IPS-18c (cell line): ENCODE measurements at regions not wholly inside any gene's neighbourhood (a gene's known extent, or its start where the extent isn't known, plus 50 kb on each side); places are given as distances from the start of the nearest gene placed in this dataset.

Experiments used
- H3K4me3 ChIP-seq: 2 replicates; pipeline ENCODE4 v1.7.0; 2013; ENCODE audit warnings: low read depth, mild to moderate bottlenecking, low read length, moderate library complexity; ENCODE audit not compliant: insufficient read depth
- H3K9me3 ChIP-seq: one replicate; pipeline ENCODE4 v1.6.1; 2013; ENCODE audit warnings: mild to moderate bottlenecking, low read length, moderate library complexity; ENCODE audit not compliant: control insufficient read depth, insufficient read depth

DNA sequence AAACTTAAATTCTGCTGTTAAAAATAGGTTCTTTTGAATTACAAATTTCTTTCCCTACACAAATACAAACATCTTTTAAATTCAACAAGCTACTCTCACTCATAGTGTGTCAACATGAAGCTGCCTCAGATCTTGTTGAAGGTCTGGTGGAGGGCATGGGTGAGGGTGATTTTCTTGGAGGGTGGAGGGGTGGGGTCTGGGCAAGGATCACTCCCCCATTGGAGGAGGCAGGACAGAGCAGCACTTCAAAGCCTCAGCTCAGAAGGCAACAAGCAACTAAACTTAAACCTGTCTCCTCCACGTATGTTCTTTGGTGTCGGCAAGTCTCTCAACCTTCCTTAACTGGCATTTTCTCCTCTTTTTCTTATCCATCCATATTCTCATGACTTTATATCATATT lies 730.9 kb downstream of the NR2F2 start:
- H3K9me3 ChIP-seq, result no peaks in the 10 kb centered on the region
- no peak overlapping the region for H3K4me3 ChIP-seq

GRCh38 chr15:97071668-97072067 lies 741.2 kb downstream of the NR2F2 start:
- no peaks in the 10 kb centered on the region for H3K9me3 ChIP-seq
- H3K4me3 ChIP-seq, result no peak overlapping the region

DNA sequence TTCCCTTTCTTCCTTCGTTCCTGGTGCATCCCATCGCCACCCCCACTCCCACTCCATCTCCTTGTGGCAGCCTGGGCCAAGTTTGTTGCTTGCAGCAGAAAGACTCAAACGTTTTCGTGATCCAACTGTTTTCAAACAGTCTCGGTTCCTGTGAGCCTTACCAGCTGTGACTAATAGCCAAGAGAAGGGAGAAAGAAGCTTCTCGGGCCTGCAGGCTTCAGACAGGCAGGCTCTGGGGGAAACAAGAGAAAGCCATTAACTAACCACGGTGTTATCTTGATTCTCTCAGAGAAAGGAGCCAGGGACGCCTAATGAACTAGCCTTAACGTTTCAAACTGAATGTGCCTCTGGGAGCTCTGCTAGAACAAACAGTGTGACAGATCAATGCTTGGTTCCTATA lies 742.0 kb downstream of the NR2F2 start:
- Histone ChIP-seq H3K9me3 (no peaks in the 10 kb centered on the region), H3K4me3 (no peak overlapping the region)

DNA sequence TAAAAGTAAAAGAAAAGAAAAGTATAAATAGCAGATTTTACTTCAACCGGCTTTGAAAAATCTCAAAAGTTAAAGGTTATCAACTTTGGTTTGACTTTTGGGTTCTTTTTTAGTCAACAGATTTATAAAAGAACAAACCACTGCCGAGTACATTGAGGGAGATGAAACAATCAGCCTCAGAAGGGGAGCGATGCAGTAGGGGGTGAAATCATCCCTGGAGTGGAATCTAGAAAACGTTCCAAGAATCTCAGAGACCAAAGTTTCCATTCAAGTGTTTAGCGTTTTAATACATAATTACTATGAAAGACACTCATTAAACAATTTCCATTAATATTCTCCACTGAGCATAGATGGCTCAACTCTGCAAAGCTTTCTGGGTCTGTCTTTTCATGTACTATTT lies 745.5 kb downstream of the NR2F2 start:
- no peaks in the 10 kb centered on the region for H3K9me3 ChIP-seq
- no peak overlapping the region for H3K4me3 ChIP-seq

- no peak overlapping the region for H3K4me3 ChIP-seq
- no peaks in the 10 kb centered on the region for H3K9me3 ChIP-seq
Observed at GRCh38 chr15:97077975-97078374, 747.5 kb downstream of the NR2F2 start.

- no peaks in the 10 kb centered on the region for H3K9me3 ChIP-seq
- no peak overlapping the region for H3K4me3 ChIP-seq
Observed at GRCh38 chr15:97078591-97078990, 748.1 kb downstream of the NR2F2 start.

GRCh38 chr15:97081666-97082226 lies 751.2 kb downstream of the NR2F2 start:
- Histone ChIP-seq H3K9me3 (no peaks in the 10 kb centered on the region), H3K4me3 (no peak overlapping the region)

- Histone ChIP-seq H3K4me3 (no peak overlapping the region), H3K9me3 (no peaks in the 10 kb centered on the region)
Observed at GRCh38 chr15:97082830-97083229, 752.3 kb downstream of the NR2F2 start.

DNA sequence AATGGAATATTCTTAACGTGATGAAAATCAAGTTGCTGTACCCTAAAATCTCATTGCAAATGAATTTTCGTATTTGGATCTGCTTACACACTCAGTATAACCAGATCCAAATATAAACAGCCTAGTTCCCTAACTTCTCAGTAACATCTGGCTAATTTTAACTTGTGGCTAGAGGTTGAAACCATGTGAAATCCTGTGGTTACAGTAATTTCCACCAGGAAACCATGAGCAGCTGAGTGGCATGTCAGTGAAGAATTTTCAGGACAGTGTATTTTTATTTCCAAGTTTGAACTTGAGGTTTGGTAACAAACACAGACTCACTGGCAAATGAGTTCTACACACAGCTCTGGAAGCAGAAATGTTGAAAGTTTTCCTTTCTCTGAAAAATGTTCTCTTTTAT lies 754.1 kb downstream of the NR2F2 start:
- Histone ChIP-seq H3K9me3 (no peaks in the 10 kb centered on the region), H3K4me3 (no peak overlapping the region)

- Histone ChIP-seq H3K4me3 (no peak overlapping the region), H3K9me3 (no peaks in the 10 kb centered on the region)
Observed at GRCh38 chr15:97085731-97086130, 755.2 kb downstream of the NR2F2 start.

- Histone ChIP-seq H3K4me3 (no peak overlapping the region), H3K9me3 (no peaks in the 10 kb centered on the region)
Observed at GRCh38 chr15:97087006-97087741, 756.7 kb downstream of the NR2F2 start.

GRCh38 chr15:97091093-97091492 lies 760.6 kb downstream of the NR2F2 start:
- H3K4me3 ChIP-seq, result no peak overlapping the region
- no peaks in the 10 kb centered on the region for H3K9me3 ChIP-seq

DNA sequence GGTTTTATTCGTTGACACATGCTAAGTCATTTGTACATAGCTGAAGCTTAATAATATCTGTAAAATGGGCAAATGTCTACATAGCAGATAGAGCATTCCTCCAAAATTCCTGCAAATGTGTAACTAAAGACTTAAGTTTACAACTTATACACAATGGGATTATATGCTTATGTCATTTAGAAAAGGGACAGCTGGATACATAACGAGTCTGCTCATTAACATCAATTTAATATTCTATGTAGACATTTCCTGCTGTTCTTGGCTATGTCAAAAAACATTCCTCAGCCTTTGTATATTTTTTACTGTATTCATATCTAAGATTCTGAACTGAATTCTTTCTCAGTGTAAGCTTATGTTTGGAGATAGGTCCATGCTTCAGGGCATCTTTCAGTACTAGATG lies 762.2 kb downstream of the NR2F2 start:
- H3K4me3 ChIP-seq, result no peak overlapping the region
- no peaks in the 10 kb centered on the region for H3K9me3 ChIP-seq

DNA sequence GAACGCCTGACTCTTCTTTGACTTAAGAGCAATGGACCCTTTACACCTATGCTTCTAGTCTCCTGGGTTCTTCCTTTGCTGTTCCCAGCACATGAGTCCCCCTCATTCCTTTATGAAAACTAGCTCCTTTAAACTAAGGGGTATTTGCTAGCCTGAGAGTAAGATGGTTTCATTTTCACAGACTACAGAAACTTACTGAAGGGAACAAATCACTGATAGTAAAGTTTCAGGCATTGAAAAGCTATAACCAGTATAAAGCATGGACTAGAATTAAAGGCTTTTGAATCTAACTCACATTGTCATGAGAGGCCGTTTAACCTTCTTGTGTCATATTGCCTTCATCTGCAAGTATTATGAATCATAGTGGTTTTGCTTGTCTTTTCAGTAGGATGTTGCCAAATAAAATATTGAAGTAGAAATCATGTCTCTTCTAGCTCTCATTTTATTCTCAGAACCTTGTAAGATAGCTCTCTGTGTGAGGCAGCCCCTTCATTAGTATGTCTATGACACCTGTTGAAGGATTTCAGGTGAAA lies 765.9 kb downstream of the NR2F2 start:
- Histone ChIP-seq H3K9me3 (no peaks in the 10 kb centered on the region), H3K4me3 (no peak overlapping the region)

DNA sequence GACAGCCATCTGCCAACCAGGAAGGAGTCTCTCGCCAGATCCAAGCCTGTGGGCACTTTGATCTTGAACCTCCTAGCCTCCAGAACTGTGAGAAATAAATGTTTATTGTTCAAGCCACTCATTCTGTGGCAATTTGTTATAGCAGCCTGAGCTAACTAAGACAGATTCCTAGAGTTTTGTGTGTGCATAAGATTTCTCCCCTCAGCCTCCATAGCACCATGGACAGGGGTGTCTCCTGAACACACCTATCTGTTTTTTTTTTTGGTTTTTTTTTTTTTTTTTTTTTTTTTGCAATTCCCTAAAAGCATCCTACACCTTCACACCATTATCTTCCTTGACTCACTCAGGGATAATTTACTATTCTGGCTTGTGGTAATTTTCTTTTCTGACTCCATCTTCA lies 768.5 kb downstream of the NR2F2 start:
- H3K4me3 ChIP-seq, result no peak overlapping the region

GRCh38 chr15:97101572-97101971 lies 771.1 kb downstream of the NR2F2 start:
- Histone ChIP-seq H3K4me3 (no peak overlapping the region), H3K9me3 (peaks cover 5% of the 10 kb centered on the region)

More for the DNA sequence above, 768.5 kb downstream of the NR2F2 start:
- peaks cover 2% of the 10 kb centered on the region for H3K9me3 ChIP-seq

DNA sequence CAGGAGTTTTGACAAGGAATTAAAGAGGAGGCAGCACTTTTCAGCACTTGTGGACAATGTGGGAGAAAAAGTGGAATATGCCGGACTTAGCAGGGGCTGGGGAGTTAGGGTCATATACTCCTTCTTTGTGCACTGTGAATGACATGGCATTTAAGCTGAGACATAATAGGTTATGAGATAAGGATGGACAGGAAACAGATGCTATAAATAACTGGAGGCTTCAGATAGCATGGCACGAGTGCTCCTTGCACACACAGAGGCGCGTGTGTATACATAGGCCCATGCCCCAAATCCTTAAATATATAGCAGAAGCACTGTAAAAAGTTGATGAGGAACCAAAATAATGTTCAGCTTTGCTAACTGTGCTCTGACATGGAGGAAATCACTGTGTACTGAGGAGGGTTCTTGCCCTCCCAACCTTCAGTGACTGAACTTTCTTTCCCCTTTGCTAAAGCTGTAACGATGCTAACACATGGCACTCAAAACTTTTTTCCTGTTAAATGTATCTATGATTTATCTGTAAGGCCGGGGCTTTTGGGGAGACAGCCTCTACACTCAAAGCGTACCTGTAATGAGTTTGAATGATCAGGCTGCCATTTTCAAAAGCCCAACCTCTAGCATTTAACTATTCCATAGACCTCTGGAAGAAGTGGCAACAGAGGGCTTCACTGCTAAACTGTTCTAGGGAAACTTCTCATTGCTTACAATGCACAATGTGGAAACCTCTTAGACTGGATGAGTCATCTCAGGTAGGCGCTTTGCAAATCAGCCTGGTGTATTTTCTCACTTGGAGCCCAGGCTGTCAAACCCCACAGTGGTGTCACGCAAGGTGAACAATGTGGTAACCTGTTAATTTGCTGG lies 784.6 kb downstream of the NR2F2 start:
- peaks cover 2% of the 10 kb centered on the region for H3K9me3 ChIP-seq
- no peak overlapping the region for H3K4me3 ChIP-seq

GRCh38 chr15:97115761-97116070 lies 785.2 kb downstream of the NR2F2 start:
- Histone ChIP-seq H3K4me3 (no peak overlapping the region), H3K9me3 (no peaks in the 10 kb centered on the region)
